Panc1 (cell line): ENCODE measurements at regions not wholly inside any gene's neighbourhood (a gene's known extent, or its start where the extent isn't known, plus 50 kb on each side); places are given as distances from the start of the nearest gene placed in this dataset.

Source experiments
- ATAC-seq: fragments of 200-7000 bp; cut with Tn5 transposase; 2 replicates; pipeline ENCODE4 v1.9.1; 2020; ENCODE audit warnings: mild to moderate bottlenecking, moderate library complexity
- BruUV-seq: library from RNA; stranded (reverse); fragments of 400-500 nt; replicated peaks from 2 replicates; lab custom pipeline; 2021; lab: Mats Ljungman, UMichigan
- CTCF ChIA-PET: fragments of 300-600 bp; sonication (Branson Sonifier 250); formaldehyde crosslinking; loops from one replicate; lab custom pipeline; 2022; ENCODE audit warnings: antibody characterized with exemption; lab: Charles Lee
- POLR2A ChIA-PET: fragments of 300-600 bp; sonication (Branson Sonifier 250); formaldehyde crosslinking; loops from one replicate; lab custom pipeline; 2022; ENCODE audit warnings: antibody characterized with exemption; lab: Charles Lee
- DNase-seq: peaks from one replicate; pipeline ENCODE4 v3.0.0-alpha.2; 2010; ENCODE audit warnings: low read depth, low spot score
- H3K27ac ChIP-seq: 2 replicates; pipeline ENCODE4 v1.5.1; 2011; ENCODE audit warnings: mild to moderate bottlenecking, low read length, inconsistent platforms
- H3K27me3 ChIP-seq: fragments of 200-500 bp; sonication (Bioruptor generic); 2 replicates; pipeline ENCODE4 v1.6.0; 2014; ENCODE audit warnings: low read length, inconsistent platforms; ENCODE audit not compliant: control insufficient read depth, insufficient read depth
- H3K36me3 ChIP-seq: fragments of 200-500 bp; sonication (Bioruptor generic); 2 replicates; pipeline ENCODE4 v1.5.1; 2014; ENCODE audit warnings: inconsistent platforms, mild to moderate bottlenecking, low read length, moderate library complexity; ENCODE audit not compliant: control insufficient read depth, insufficient read depth
- H3K4me1 ChIP-seq: 2 replicates; pipeline ENCODE4 v1.5.1; 2011; ENCODE audit warnings: inconsistent platforms, mild to moderate bottlenecking, low read length, moderate library complexity; ENCODE audit not compliant: control insufficient read depth, insufficient read depth
- H3K4me3 ChIP-seq, 2 experiments: 2 replicates each; pipeline ENCODE4 v1.5.1; 2011 to 2012; ENCODE audit warnings: low read depth in 2 of 2, low read length in 2 of 2, mild to moderate bottlenecking in 2 of 2, inconsistent platforms in 1 of 2, moderate library complexity in 1 of 2
- H3K9me3 ChIP-seq: fragments of 200-500 bp; sonication (Bioruptor generic); 2 replicates; pipeline ENCODE4 v1.5.1; 2014; ENCODE audit warnings: low read depth, mild to moderate bottlenecking, inconsistent platforms, low read length, moderate library complexity; ENCODE audit not compliant: control insufficient read depth, insufficient read depth
- CTCF ChIP-seq: fragments of 450-650 bp; IDR thresholded peaks from 2 replicates; pipeline ENCODE4 v1.5.1; 2017; ENCODE audit warnings: mild to moderate bottlenecking
- POLR2AphosphoS5 ChIP-seq: IDR thresholded peaks from 2 replicates; pipeline ENCODE4 v1.6.1; 2012; ENCODE audit warnings: mild to moderate bottlenecking, low read depth, low read length, moderate library complexity
- REST ChIP-seq, 2 experiments: IDR thresholded peaks; 2 replicates each; pipeline ENCODE4 v1.6.1; 2011 to 2012; ENCODE audit warnings: low read depth in 2 of 2, control low read depth in 1 of 2, low read length in 1 of 2, mild to moderate bottlenecking in 1 of 2, moderate library complexity in 1 of 2; ENCODE audit not compliant: insufficient read depth in 1 of 2
- SIN3A ChIP-seq: IDR thresholded peaks from 2 replicates; pipeline ENCODE4 v1.6.1; 2012; ENCODE audit warnings: low read depth, mild to moderate bottlenecking, low read length, moderate library complexity, borderline replicate concordance; ENCODE audit not compliant: insufficient read depth
- TCF7L2 ChIP-seq: IDR thresholded peaks from 2 replicates; pipeline ENCODE4 v1.6.1; 2011; ENCODE audit warnings: mild to moderate bottlenecking, low read depth, low read length, inconsistent platforms
- in situ Hi-C: cut with HindIII; loops from 2 replicates; pipeline ENCODE4 v1.10.0; 2016; ENCODE audit warnings: low sequenced_read_pairs, low pct_unique_long_range_greater_than_20kb
- intact Hi-C: fragments of 100-400 bp; cut with micrococcal nuclease; formaldehyde crosslinking; loops from one replicate; pipeline ENCODE4 v1.10.0; 2022; ENCODE audit not compliant: unreplicated experiment

- Histone ChIP-seq H3K36me3 (no peaks in the 10 kb centered on the region), H3K4me1 (no peaks in the 10 kb centered on the region), H3K4me3 (no peak overlapping the region), H3K27me3 (no peaks in the 10 kb centered on the region), H3K9me3 (no peaks in the 10 kb centered on the region), H3K27ac (no peak overlapping the region)
- TF ChIP-seq REST (IDR thresholded peaks at IDR 0.05; ENCODE audit: insufficient read depth in 1 of 2, low read depth in 2 of 2, low read length in 1 of 2) (no peak), SIN3A (no peak), CTCF (no peak), POLR2AphosphoS5 (no peak), TCF7L2 (no peak)
- BruUV-seq, result no TSS peak
- intact Hi-C loops, result no loop called here
- DNase-seq (no peak), ATAC-seq (no peak)
- ChIA-PET POLR2A (no interaction called here), CTCF (no interaction called here)
- in situ Hi-C loops, result no loop called here
These were observed 113.7 kb downstream of the SLC25A46 start for GRCh38 chr5:110852541-110852940.

GRCh38 chr5:110853267-110853666, 114.5 kb downstream of the SLC25A46 start:
- TF ChIP-seq POLR2AphosphoS5 (no peak), TCF7L2 (no peak), SIN3A (no peak), REST (IDR thresholded peaks at IDR 0.05; ENCODE audit: insufficient read depth in 1 of 2, low read depth in 2 of 2, low read length in 1 of 2) (no peak), CTCF (no peak)
- CTCF ChIA-PET, result no interaction called here
- Histone ChIP-seq H3K36me3 (no peaks in the 10 kb centered on the region), H3K4me3 (no peak overlapping the region), H3K9me3 (no peaks in the 10 kb centered on the region), H3K4me1 (no peaks in the 10 kb centered on the region), H3K27me3 (no peaks in the 10 kb centered on the region), H3K27ac (no peak overlapping the region)
- DNase-seq (no peak), ATAC-seq (no peak)
- in situ Hi-C loops (no loop called here), intact Hi-C loops (no loop called here)
- POLR2A ChIA-PET, result no interaction called here
- BruUV-seq, result no TSS peak
